Karpas-422 (cell line): ENCODE measurements at regions not wholly inside any gene's neighbourhood (a gene's known extent, or its start where the extent isn't known, plus 50 kb on each side); places are given as distances from the start of the nearest gene placed in this dataset.

Source experiments
- DNase-seq: peaks from one replicate; pipeline ENCODE4 v3.0.0-alpha.2; 2015
- H2AFZ ChIP-seq: fragments of 200-600 bp; sonication (generic); 2 replicates; pipeline ENCODE4 v1.6.1; 2014; ENCODE audit warnings: antibody characterized with exemption, low read length, mixed read lengths
- H3K27ac ChIP-seq: fragments of 200-600 bp; sonication (generic); 2 replicates; pipeline ENCODE4 v1.5.1; 2014; ENCODE audit warnings: mild to moderate bottlenecking, low read length, moderate library complexity
- H3K27me3 ChIP-seq: fragments of 200-600 bp; sonication (generic); 2 replicates; pipeline ENCODE4 v1.6.1; 2014; ENCODE audit warnings: low read length, mixed read lengths
- H3K36me3 ChIP-seq: fragments of 200-600 bp; sonication (generic); 2 replicates; pipeline ENCODE4 v1.6.1; 2014; ENCODE audit warnings: low read length, mixed read lengths; ENCODE audit not compliant: insufficient read depth
- H3K4me1 ChIP-seq: fragments of 200-600 bp; sonication (generic); 2 replicates; pipeline ENCODE4 v1.6.1; 2014; ENCODE audit warnings: mild to moderate bottlenecking, low read length, mixed read lengths
- H3K4me2 ChIP-seq: fragments of 200-600 bp; sonication (generic); 2 replicates; pipeline ENCODE4 v1.6.1; 2014; ENCODE audit warnings: low read length, low read depth, mild to moderate bottlenecking; ENCODE audit not compliant: poor library complexity, severe bottlenecking
- H3K4me3 ChIP-seq: fragments of 200-600 bp; sonication (generic); 2 replicates; pipeline ENCODE4 v1.5.1; 2014; ENCODE audit warnings: mild to moderate bottlenecking, antibody characterized with exemption, low read length, mixed read lengths
- H3K79me2 ChIP-seq: fragments of 200-600 bp; sonication (generic); 2 replicates; pipeline ENCODE4 v1.6.1; 2014; ENCODE audit warnings: mild to moderate bottlenecking, low read length, mixed read lengths
- H3K9ac ChIP-seq: fragments of 200-600 bp; sonication (generic); 2 replicates; pipeline ENCODE4 v1.6.0; 2014; ENCODE audit warnings: low read length
- H3K9me2 ChIP-seq: fragments of 200-600 bp; sonication (generic), shearing (Covaris generic); replicated peaks from 2 replicates; pipeline ENCODE4 v1.6.0; 2014; ENCODE audit warnings: mild to moderate bottlenecking, low read length, moderate library complexity; ENCODE audit not compliant: insufficient read depth
- H3K9me3 ChIP-seq: fragments of 300-700, 200-600 bp; sonication (generic); 2 replicates; pipeline ENCODE4 v1.6.1; 2014; ENCODE audit warnings: low read length, mixed read lengths
- H4K20me1 ChIP-seq: fragments of 200-600 bp; sonication (generic); 2 replicates; pipeline ENCODE4 v1.6.1; 2014; ENCODE audit warnings: mild to moderate bottlenecking, antibody characterized with exemption, low read length, low read depth; ENCODE audit not compliant: insufficient read depth

DNA sequence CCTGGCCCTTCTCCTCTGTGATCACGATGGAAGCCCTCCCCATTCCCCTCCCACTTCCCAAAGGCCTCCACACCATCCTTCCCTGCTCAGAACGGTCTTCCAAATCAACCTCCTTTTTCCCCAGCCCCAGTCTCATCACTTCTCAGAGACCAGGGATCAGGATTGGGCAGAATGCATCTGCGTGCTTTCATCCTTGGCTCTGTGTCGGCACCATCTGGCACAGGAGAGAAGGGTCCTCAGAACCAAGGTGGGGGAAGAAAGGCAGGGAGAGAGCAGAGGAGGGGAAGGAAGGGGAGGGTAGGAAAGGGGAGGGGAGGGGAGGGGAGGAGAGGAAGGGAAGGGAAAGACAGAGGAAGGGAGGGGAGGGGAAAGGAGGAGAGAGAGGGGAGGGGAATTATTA is 52.4 kb upstream of the FICD start:
- Histone ChIP-seq H3K9ac (no peak overlapping the region), H3K4me2 (no peak overlapping the region), H3K79me2 (no peaks in the 10 kb centered on the region), H3K4me3 (no peak overlapping the region), H3K27me3 (no peaks in the 10 kb centered on the region), H2AFZ (no peak overlapping the region), H3K9me3 (no peaks in the 10 kb centered on the region), H3K36me3 (no peaks in the 10 kb centered on the region), H4K20me1 (no peaks in the 10 kb centered on the region), H3K27ac (no peak overlapping the region), H3K4me1 (no peaks in the 10 kb centered on the region), H3K9me2 (no peaks in the 10 kb centered on the region)
- DNase-seq, result no peak

DNA sequence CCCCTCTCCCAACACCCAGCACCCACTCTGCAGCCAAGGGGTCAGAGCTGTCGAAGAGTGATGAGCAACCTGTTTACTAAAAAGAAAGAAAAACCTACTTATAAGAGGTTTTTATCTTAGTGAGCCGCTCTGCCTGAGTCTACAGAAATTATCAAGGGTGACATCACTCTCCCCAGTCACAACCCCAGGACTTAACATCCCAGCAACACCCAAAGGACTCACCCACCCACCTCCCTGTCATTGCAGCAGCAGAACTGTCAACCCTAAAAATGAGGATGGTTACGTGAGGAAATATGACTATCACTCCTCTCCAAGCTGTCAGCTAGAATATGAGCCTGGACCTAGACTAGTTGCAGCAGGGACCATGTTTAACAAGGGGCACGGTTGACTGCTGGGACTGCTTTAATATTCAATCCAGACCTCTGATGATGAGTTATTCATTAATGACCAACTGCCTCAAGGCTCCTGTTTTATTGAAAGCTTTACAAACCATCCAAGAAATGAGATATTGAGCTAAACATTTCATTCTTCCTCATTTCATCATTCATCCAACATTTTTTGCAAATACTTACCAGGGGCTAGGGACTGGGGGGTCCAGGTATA is 53.9 kb upstream of the FICD start:
- Histone ChIP-seq H3K9ac (no peak overlapping the region), H3K27me3 (no peaks in the 10 kb centered on the region)
- no peak for DNase-seq

DNA sequence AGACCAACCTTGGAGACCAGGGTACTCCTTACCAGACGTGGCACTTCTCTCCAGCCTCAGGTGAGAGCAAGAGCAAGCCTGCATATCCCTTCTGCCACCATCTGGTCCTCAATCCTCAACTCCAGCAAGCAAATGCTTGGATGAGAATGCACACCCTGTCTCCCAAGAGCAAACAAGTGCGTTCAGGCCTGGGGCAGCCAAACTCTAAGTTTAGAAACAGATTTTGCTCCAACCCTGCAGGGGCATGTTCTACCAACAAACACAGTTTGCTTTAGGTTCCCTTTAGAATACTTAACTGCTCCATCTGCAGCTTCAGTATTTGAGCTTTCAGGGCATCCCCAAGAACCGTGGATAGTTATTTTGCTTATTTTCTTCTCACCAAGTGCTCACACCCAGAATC is 55.9 kb upstream of the FICD start:
- Histone ChIP-seq H3K9me3 (no peaks in the 10 kb centered on the region), H4K20me1 (no peaks in the 10 kb centered on the region), H3K4me1 (no peaks in the 10 kb centered on the region), H2AFZ (no peak overlapping the region), H3K9ac (no peak overlapping the region), H3K36me3 (no peaks in the 10 kb centered on the region), H3K4me3 (no peak overlapping the region), H3K27me3 (no peaks in the 10 kb centered on the region), H3K9me2 (no peaks in the 10 kb centered on the region), H3K27ac (no peak overlapping the region), H3K4me2 (no peak overlapping the region), H3K79me2 (no peaks in the 10 kb centered on the region)
- DNase-seq, result no peak

More for the DNA sequence above, 53.9 kb upstream of the FICD start:
- Histone ChIP-seq H3K9me2 (no peaks in the 10 kb centered on the region), H3K4me2 (no peak overlapping the region), H2AFZ (no peak overlapping the region), H3K4me1 (no peaks in the 10 kb centered on the region), H3K9me3 (no peaks in the 10 kb centered on the region), H3K4me3 (no peak overlapping the region), H3K27ac (no peak overlapping the region), H4K20me1 (no peaks in the 10 kb centered on the region), H3K79me2 (no peaks in the 10 kb centered on the region), H3K36me3 (no peaks in the 10 kb centered on the region)

DNA sequence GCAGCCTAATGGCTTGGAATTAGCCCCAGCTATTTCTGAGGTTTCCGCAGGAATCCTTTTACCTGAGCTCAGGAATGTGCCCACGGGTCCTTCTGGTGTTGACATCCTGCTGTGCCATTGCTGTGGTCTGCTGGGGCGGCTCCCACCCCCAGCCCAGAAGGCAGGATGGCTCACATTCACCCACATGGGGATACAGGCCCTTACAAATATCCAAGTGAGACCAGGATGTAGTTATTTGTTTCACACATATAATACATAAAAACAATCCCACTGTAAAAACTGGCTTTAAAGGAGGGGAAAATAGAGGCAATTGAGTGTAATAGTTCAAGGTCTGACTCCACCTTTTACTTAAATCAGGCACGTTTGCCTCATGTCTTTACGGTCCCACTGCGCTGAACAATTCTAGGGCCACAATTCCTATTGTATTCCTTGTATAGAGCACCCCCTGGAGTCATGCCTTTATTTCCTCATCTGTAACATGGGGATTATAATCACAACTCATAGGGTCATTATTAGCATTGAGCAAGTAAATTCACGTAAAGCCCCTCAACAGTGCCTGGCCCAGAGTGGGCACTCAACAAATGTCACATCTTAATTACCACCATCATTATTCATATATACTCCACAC is 57.2 kb upstream of the FICD start:
- no peaks in the 10 kb centered on the region for H3K9me2 ChIP-seq
- H3K9me3 ChIP-seq, result no peaks in the 10 kb centered on the region
- H3K27ac ChIP-seq, result no peak overlapping the region
- no peaks in the 10 kb centered on the region for H3K79me2 ChIP-seq
- no peaks in the 10 kb centered on the region for H3K27me3 ChIP-seq
- no peaks in the 10 kb centered on the region for H3K36me3 ChIP-seq
- no peaks in the 10 kb centered on the region for H3K4me1 ChIP-seq
- no peak overlapping the region for H3K4me3 ChIP-seq
- H3K4me2 ChIP-seq, result no peak overlapping the region
- no peak overlapping the region for H3K9ac ChIP-seq
- no peak overlapping the region for H2AFZ ChIP-seq
- no peak for DNase-seq
- H4K20me1 ChIP-seq, result no peaks in the 10 kb centered on the region

DNA sequence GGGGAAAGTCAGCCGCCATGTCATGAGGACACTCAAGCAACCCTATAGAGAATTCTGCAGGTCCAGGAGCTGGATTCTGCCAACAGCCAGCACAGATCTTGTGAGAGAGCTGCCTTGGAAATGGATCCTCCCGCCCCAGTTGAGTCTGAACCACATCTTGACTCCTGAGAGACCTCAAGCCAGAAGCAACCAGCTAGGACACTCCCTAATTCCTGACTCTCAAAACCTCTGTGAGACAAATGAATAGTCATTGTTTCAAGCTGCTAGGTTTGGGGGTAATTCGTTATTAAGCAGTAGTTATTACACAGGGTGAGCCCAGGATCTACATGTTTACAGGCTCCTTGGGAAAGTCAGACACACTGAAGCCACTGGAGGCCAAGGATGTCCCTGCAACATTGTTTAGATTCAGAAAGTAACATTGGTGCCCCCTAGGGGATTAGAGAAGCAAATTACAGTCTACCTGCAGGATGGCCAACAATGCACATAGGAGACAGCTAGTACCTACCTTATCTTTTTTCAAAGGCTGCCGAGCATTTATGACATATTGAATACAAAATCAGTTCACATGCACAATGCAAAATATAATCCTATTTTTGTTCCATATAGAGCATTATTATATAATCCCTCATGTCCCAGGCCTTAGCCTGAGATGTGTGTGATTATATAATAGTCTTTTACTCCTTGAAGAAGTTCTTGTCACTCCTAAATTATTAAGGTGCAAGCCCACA is 57.9 kb upstream of the FICD start:
- Histone ChIP-seq H3K4me2 (no peak overlapping the region), H3K9me3 (no peaks in the 10 kb centered on the region), H3K9me2 (no peaks in the 10 kb centered on the region), H2AFZ (no peak overlapping the region), H3K9ac (no peak overlapping the region), H4K20me1 (no peaks in the 10 kb centered on the region), H3K27ac (no peak overlapping the region), H3K4me1 (no peaks in the 10 kb centered on the region), H3K79me2 (no peaks in the 10 kb centered on the region), H3K4me3 (no peak overlapping the region), H3K36me3 (no peaks in the 10 kb centered on the region), H3K27me3 (no peaks in the 10 kb centered on the region)
- DNase-seq, result peak; percentile 78

DNA sequence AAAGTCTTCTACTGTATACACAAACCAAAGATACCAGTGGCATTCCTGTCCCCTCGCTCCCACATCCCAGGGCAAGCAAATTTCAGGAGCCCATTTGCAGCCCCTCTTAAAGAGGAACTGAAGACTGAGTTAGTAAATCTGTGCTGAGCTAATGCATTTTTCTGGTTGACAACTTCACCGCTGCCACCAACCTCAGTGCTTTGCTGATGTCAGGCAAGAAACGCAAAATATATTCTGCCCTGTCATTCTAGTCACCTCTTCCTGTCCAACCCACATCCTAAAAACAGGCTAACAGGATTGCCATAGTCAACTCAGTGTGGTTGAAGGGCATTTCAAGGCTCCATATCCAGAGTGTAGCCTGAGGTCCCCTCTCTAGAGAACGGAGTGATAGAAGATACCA is 59.4 kb upstream of the FICD start:
- Histone ChIP-seq H3K36me3 (no peaks in the 10 kb centered on the region), H2AFZ (no peak overlapping the region), H3K9me2 (no peaks in the 10 kb centered on the region), H3K79me2 (no peaks in the 10 kb centered on the region), H3K9ac (no peak overlapping the region), H4K20me1 (no peaks in the 10 kb centered on the region), H3K4me2 (no peak overlapping the region), H3K27me3 (no peaks in the 10 kb centered on the region), H3K4me3 (no peak overlapping the region), H3K9me3 (no peaks in the 10 kb centered on the region), H3K4me1 (no peaks in the 10 kb centered on the region), H3K27ac (no peak overlapping the region)
- no peak for DNase-seq

DNA sequence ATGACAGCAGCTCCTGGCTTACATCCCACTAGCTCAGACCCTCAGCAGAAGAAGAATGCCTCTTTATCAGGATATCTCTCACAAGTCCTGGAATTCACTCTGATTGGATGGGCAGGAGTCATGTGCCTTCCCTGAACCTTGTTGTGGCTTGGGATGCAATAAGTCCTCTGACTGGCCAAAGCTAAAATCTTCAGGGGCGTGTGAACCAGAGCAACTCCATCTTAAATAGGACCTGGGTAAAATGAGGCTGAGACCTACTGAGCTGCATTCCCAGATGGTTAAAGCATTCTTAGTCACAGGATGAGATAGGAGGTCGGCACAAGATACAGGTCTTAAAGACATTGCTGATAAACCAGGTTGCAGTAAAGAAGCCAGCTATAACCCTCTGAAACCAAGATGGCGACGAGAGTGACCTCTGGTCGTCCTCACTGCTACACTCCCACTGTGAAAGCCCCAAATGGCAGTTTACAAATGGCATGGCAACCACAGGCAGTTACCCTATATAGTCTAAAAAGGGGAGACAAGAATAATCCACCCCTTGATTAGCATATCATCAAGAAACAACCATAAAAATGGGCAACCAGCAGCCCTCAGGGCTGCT is 60.4 kb upstream of the FICD start:
- no peak overlapping the region for H3K27ac ChIP-seq
- no peak overlapping the region for H2AFZ ChIP-seq
- H3K9me3 ChIP-seq, result no peaks in the 10 kb centered on the region
- no peak overlapping the region for H3K4me2 ChIP-seq
- H3K27me3 ChIP-seq, result no peaks in the 10 kb centered on the region
- H3K4me3 ChIP-seq, result no peak overlapping the region
- no peak overlapping the region for H3K9ac ChIP-seq
- no peak for DNase-seq
- H3K9me2 ChIP-seq, result no peaks in the 10 kb centered on the region
- no peaks in the 10 kb centered on the region for H3K79me2 ChIP-seq
- no peaks in the 10 kb centered on the region for H4K20me1 ChIP-seq
- H3K36me3 ChIP-seq, result no peaks in the 10 kb centered on the region
- H3K4me1 ChIP-seq, result no peaks in the 10 kb centered on the region

DNA sequence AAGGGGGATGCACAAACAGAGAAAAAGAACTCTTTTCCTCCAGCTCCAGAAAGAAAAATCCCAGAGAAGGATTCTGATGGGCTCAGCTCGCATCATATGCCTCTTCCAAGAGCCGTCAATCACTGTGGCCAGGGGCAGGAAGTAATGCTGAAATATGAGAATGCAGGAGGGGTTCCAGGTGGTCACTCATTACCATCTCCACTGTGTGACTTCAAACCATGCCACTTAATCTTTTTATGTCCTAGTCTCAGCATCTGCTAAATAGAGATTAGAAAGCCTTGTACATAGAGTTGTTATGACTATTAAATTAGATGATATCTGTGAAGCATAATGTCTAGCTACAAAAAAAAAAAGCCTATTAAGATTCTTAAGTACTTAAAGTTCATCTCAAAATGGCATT is 65.6 kb upstream of the FICD start:
- Histone ChIP-seq H3K4me2 (no peak overlapping the region), H2AFZ (no peak overlapping the region), H3K9me3 (no peaks in the 10 kb centered on the region), H3K9me2 (no peaks in the 10 kb centered on the region), H3K4me1 (peaks cover 3% of the 10 kb centered on the region; the same call in 1 of the 2 replicates), H3K79me2 (no peaks in the 10 kb centered on the region), H3K27ac (no peak overlapping the region), H4K20me1 (no peaks in the 10 kb centered on the region), H3K4me3 (no peak overlapping the region), H3K27me3 (no peaks in the 10 kb centered on the region), H3K36me3 (no peaks in the 10 kb centered on the region), H3K9ac (no peak overlapping the region)
- no peak for DNase-seq
